Transverse colon (tissue), 4 donors: ENCODE measurements at regions not wholly inside any gene's neighbourhood (a gene's known extent, or its start where the extent isn't known, plus 50 kb on each side); places are given as distances from the start of the nearest gene placed in this dataset.

Experiments used
- CTCF ChIP-seq, 5 experiments: fragments of 200-600 bp in 3 of 5; fragments of 450-650 bp in 2 of 5; sonication (generic) in 3 of 5; IDR thresholded peaks; 1 replicate in 2 of 5; 2 replicates in 3 of 5; pipeline ENCODE4 v1.5.1; 2016 to 2017; ENCODE audit warnings: antibody characterized with exemption in 5 of 5, inconsistent platforms in 3 of 5, mild to moderate bottlenecking in 2 of 5, moderate library complexity in 1 of 5
- EP300 ChIP-seq: sonication (generic); formaldehyde crosslinking; IDR thresholded peaks from one replicate; pipeline ENCODE4 v1.6.1; 2017; ENCODE audit warnings: antibody characterized with exemption, low read depth
- POLR2A ChIP-seq: fragments of 450-650 bp; IDR thresholded peaks from one replicate; pipeline ENCODE4 v1.6.1; 2016; ENCODE audit warnings: antibody characterized with exemption, mild to moderate bottlenecking, moderate library complexity
- POLR2AphosphoS5 ChIP-seq, 3 donors: sonication (generic); formaldehyde crosslinking; IDR thresholded peaks; one replicate each; pipeline ENCODE4 v1.6.1; 2016; ENCODE audit warnings: antibody characterized with exemption in 3 of 3

GRCh38 chr4:108567831-108568230 lies 52.5 kb upstream of the RPL34 start:
- TF ChIP-seq CTCF (IDR thresholded peaks at IDR 0.05) (no peak), POLR2A (no peak), EP300 (no peak), POLR2AphosphoS5 (IDR thresholded peaks at IDR 0.05) (no peak)
